Neural cell (in vitro differentiated cells): ENCODE measurements at regions not wholly inside any gene's neighbourhood (a gene's known extent, or its start where the extent isn't known, plus 50 kb on each side); places are given as distances from the start of the nearest gene placed in this dataset.

Experiments
- CTCF ChIP-seq: fragments of 450-650 bp; IDR thresholded peaks from 2 replicates; pipeline ENCODE4 v1.5.1; 2014; ENCODE audit warnings: antibody characterized with exemption, mild to moderate bottlenecking, moderate library complexity; ENCODE audit not compliant: poor library complexity, severe bottlenecking
- EZH2 ChIP-seq: fragments of 200-600, 300-800 bp; shearing (Covaris generic), sonication (generic); IDR thresholded peaks from 2 replicates; pipeline ENCODE4 v1.6.1; 2014; ENCODE audit warnings: antibody characterized with exemption, low read length, borderline replicate concordance, mild to moderate bottlenecking; ENCODE audit not compliant: insufficient read depth, poor library complexity, severe bottlenecking

GRCh38 chr4:128636906-128637305 lies 172.6 kb upstream of the JADE1 start:
- TF ChIP-seq EZH2 (no peak), CTCF (no peak)
